Psoas muscle (tissue), 7 donors: ENCODE measurements at regions not wholly inside any gene's neighbourhood (a gene's known extent, or its start where the extent isn't known, plus 50 kb on each side); places are given as distances from the start of the nearest gene placed in this dataset.

ENCODE experiments used
- ATAC-seq, 4 donors: fragments of 200-7000 bp; cut with Tn5 transposase; one replicate each; pipeline ENCODE4 v1.9.1; 2020; ENCODE audit warnings: moderate library complexity in 3 of 4, mild to moderate bottlenecking in 2 of 4
- DNase-seq, 2 donors: peaks; one replicate each; pipeline ENCODE4 v3.0.0-alpha.2; 2020
- H3K27ac ChIP-seq: fragments of 200-600 bp; one replicate; pipeline ENCODE4 v1.8.0; 2022
- H3K27me3 ChIP-seq, 3 donors: fragments of 200-600 bp in 1 of 3; one replicate each; pipeline versions ENCODE4 v1.6.1 to v1.8.0; 2013 to 2022; ENCODE audit warnings: low read length in 2 of 3, mild to moderate bottlenecking in 2 of 3, moderate library complexity in 1 of 3; ENCODE audit not compliant: insufficient read depth in 3 of 3
- H3K36me3 ChIP-seq, 2 donors: fragments of 200-600 bp in 1 of 2; one replicate each; pipeline versions ENCODE4 v1.6.1 to v1.8.0; 2013 to 2022; ENCODE audit warnings: low read depth in 1 of 2, mild to moderate bottlenecking in 1 of 2, moderate library complexity in 1 of 2; ENCODE audit not compliant: insufficient read depth in 1 of 2
- H3K4me1 ChIP-seq: fragments of 200-600 bp; one replicate; pipeline ENCODE4 v1.8.0; 2022
- H3K4me3 ChIP-seq: fragments of 200-600 bp; one replicate; pipeline ENCODE4 v1.8.0; 2022; ENCODE audit warnings: mild to moderate bottlenecking
- H3K9me3 ChIP-seq: fragments of 200-600 bp; one replicate; pipeline ENCODE4 v1.8.0; 2022
- WGBS, 3 donors: extraction: QIAGEN DNeasy Blood & Tissue Kit; methylation state at CpG; one replicate each; pipeline versions ENCODE4 v1.1.6 to v1.1.7; 2013; 5-methylcytosine and 5-hydroxymethylcytosine counted together
- intact Hi-C, 2 donors: fragments of 100-400 bp; cut with DNase I; formaldehyde crosslinking; loops; one replicate each; pipeline versions ENCODE4 v1.11.0 to v1.14.2; 2022
- TF ChIP-seq, protein P1 (sequence below): fragments of 200-600 bp; IDR thresholded peaks from one replicate; pipeline ENCODE4 v1.8.0; 2022; ENCODE audit warnings: antibody characterized with exemption
- donor health status: healthy with polysubstance abuse.
- donor health status: DM: no; HTN: no; CAD: no; lungs with moderate emphysema.
- donor health status: Bipolar disorder and iron deficiency.
- donor health status: healthy.
- donor health status: DM: yes; HTN: yes; CAD: no.
- donor health status: DM: no; HTN: no; CAD: no.
- donor health status: DM: yes; HTN: yes; CAD: no.

DNA sequence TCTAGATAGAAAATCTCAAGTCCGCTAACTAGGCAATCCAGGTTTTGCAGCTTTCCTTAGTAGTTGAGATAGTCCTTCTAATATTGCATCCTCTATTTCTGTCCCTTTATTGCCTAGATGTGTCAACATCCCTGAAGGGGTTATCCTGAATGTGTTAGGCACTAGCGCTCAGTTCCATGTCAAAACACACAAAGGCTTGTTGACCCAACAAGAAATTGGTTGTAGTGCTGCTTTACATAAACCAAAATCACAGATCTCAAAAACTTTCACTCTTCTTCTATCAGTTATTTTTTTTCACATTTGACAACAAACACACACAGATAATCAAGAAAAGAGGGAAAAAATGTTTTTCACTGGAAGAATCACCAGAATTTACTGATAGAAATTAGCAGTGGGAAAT, 51.4 kb upstream of the SOX2 start:
- intact Hi-C loops, result no loop called here
- WGBS, 3 donors, result 90 to 94% (median 92%) methylated on average over 2 of the region's 2 CpGs
- TF ChIP-seq, protein P1, sequence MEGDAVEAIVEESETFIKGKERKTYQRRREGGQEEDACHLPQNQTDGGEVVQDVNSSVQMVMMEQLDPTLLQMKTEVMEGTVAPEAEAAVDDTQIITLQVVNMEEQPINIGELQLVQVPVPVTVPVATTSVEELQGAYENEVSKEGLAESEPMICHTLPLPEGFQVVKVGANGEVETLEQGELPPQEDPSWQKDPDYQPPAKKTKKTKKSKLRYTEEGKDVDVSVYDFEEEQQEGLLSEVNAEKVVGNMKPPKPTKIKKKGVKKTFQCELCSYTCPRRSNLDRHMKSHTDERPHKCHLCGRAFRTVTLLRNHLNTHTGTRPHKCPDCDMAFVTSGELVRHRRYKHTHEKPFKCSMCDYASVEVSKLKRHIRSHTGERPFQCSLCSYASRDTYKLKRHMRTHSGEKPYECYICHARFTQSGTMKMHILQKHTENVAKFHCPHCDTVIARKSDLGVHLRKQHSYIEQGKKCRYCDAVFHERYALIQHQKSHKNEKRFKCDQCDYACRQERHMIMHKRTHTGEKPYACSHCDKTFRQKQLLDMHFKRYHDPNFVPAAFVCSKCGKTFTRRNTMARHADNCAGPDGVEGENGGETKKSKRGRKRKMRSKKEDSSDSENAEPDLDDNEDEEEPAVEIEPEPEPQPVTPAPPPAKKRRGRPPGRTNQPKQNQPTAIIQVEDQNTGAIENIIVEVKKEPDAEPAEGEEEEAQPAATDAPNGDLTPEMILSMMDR, result no peak
- DNase-seq, result no peak
- H3K27me3 ChIP-seq, result no peaks in the 10 kb centered on the region
- no peak overlapping the region for H3K4me3 ChIP-seq
- no peaks in the 10 kb centered on the region for H3K36me3 ChIP-seq
- ATAC-seq, result no peak
- no peaks in the 10 kb centered on the region for H3K9me3 ChIP-seq
- H3K27ac ChIP-seq, result no peak overlapping the region
- no peaks in the 10 kb centered on the region for H3K4me1 ChIP-seq

DNA sequence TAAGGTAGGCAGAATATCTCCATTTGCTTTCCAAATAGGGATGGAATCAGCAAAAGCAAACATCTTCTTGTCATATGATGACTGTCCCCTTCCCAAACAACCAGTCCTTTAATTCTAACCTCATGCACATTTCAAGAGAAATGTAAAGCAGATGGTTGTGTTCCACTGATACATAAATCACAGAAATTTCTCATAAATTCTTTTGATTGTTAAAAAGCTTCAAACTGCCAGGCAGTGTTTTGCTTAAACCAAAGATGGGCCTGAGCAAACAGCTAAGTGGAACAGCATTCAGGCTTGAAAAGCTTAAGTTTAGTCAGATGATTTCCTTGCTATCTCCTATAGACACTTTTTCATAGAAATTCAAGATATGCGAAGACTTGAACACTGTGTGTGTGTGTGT, 74.3 kb upstream of the SOX2 start:
- Histone ChIP-seq H3K27ac (no peak overlapping the region), H3K4me1 (no peaks in the 10 kb centered on the region), H3K9me3 (no peaks in the 10 kb centered on the region), H3K4me3 (no peak overlapping the region), H3K36me3 (no peaks in the 10 kb centered on the region), H3K27me3 (no peaks in the 10 kb centered on the region)
- ATAC-seq (no peak), DNase-seq (no peak)
- TF ChIP-seq, protein P1, result no peak
- 88 to 94% (median 94%) methylated on average over 1 of the region's 1 CpG for WGBS, 3 donors
- intact Hi-C loops, result no loop called here

DNA sequence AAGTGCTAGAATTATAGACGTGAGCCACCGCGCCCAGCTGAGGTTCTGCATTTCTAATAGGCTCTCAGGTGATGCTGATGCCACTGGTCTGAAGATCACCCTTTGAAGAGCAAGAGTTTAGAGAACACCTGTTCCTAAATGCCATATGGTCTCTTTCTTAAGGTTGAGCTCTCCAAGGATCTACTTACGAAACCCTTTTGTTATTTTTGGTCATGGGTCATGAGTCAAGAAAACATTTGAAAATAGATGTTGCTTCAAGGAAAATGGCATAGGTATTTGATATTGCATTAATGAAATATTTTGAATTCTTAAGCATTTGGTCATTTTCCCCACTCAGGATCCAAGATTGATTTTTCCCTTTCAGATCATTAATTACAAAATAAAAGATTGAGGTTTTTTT, 74.7 kb upstream of the SOX2 start:
- no peaks in the 10 kb centered on the region for H3K27me3 ChIP-seq
- TF ChIP-seq, protein P1, result no peak
- ATAC-seq, result no peak
- 88% methylated on average over 4 of the region's 4 CpGs for WGBS, 3 donors
- no peaks in the 10 kb centered on the region for H3K4me1 ChIP-seq
- H3K9me3 ChIP-seq, result no peaks in the 10 kb centered on the region
- DNase-seq, result no peak
- no peak overlapping the region for H3K4me3 ChIP-seq
- intact Hi-C loops, result no loop called here
- no peak overlapping the region for H3K27ac ChIP-seq
- H3K36me3 ChIP-seq, result no peaks in the 10 kb centered on the region

DNA sequence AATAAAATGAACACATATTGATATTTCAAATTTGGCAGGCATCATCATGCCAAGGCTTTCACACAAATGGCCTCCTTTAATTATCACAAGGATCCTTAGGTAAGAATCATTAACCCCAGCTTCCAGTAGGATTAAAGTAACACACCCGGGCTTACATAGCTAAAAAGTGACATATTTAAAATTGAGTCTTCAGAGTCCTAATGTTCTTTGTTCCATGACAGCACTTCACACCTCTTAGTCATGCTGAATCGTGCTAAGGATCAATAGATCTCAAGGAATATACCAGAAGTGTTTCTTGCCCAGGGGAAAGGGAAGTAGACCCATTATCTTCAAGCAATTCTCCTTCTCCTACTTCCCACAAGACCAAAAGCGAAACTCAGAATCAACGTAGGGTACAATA, 76.6 kb upstream of the SOX2 start:
- no peak for ATAC-seq

DNA sequence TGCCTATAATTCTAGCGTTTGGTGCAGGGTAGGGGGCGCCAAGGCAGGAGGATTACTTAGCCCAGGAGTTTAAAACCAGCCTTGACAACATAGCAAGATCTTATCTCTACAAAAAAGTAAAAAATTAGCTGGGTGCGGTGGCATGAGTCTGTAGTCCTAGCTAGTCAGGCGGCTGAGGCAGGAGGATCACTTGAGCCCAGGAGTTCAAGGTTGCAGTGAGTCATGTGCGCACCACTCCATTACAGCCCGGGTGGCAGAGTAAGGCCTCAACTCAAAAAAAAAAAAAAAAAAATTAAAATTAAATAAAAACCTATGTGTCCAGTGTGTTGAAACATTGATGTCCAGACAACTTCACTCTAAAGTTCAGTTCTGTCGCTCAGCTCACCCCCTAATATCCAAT, 78.2 kb upstream of the SOX2 start:
- intact Hi-C loops, result no loop called here
- no peaks in the 10 kb centered on the region for H3K9me3 ChIP-seq
- no peaks in the 10 kb centered on the region for H3K36me3 ChIP-seq
- H3K27ac ChIP-seq, result no peak overlapping the region
- 91 to 93% (median 92%) methylated on average over 7 of the region's 7 CpGs for WGBS, 3 donors
- DNase-seq (no peak), ATAC-seq (no peak)
- H3K4me1 ChIP-seq, result no peaks in the 10 kb centered on the region
- no peaks in the 10 kb centered on the region for H3K27me3 ChIP-seq
- TF ChIP-seq, protein P1, result no peak
- no peak overlapping the region for H3K4me3 ChIP-seq

More for the DNA sequence above, 76.6 kb upstream of the SOX2 start:
- no peaks in the 10 kb centered on the region for H3K4me1 ChIP-seq
- no peak overlapping the region for H3K4me3 ChIP-seq
- H3K27me3 ChIP-seq, result no peaks in the 10 kb centered on the region
- no peaks in the 10 kb centered on the region for H3K9me3 ChIP-seq
- intact Hi-C loops, result no loop called here
- no peaks in the 10 kb centered on the region for H3K36me3 ChIP-seq
- DNase-seq, result no peak
- no peak overlapping the region for H3K27ac ChIP-seq
- TF ChIP-seq, protein P1, result no peak
- 76 to 80% (median 78%) methylated on average over 4 of the region's 4 CpGs for WGBS, 3 donors
